RWPE2 (cell line): ENCODE measurements at regions not wholly inside any gene's neighbourhood (a gene's known extent, or its start where the extent isn't known, plus 50 kb on each side); places are given as distances from the start of the nearest gene placed in this dataset.

Experiments used
- ATAC-seq: fragments of 200-7000 bp; cut with Tn5 transposase; 3 replicates; pipeline ENCODE4 v1.9.1; 2021; ENCODE audit warnings: low read depth
- DNase-seq: peaks from one replicate; pipeline ENCODE4 v3.0.0-alpha.2; 2020; ENCODE audit warnings: low spot score
- H3K27ac ChIP-seq: fragments of 450-650 bp; 2 replicates; pipeline ENCODE4 v1.5.1; 2017; ENCODE audit warnings: mild to moderate bottlenecking; ENCODE audit not compliant: poor library complexity, severe bottlenecking
- H3K27me3 ChIP-seq: fragments of 250-450 bp; sonication (Bioruptor Pico); 2 replicates; pipeline ENCODE4 v1.5.1; 2021; ENCODE audit warnings: mild to moderate bottlenecking, moderate library complexity; ENCODE audit not compliant: insufficient read depth, poor library complexity, severe bottlenecking
- H3K36me3 ChIP-seq: fragments of 250-450 bp; sonication (Bioruptor Pico); 2 replicates; pipeline ENCODE4 v1.5.1; 2020; ENCODE audit warnings: low read depth, mild to moderate bottlenecking, moderate library complexity
- H3K4me1 ChIP-seq: fragments of 250-450 bp; sonication (Bioruptor Pico); 2 replicates; pipeline ENCODE4 v1.5.1; 2021; ENCODE audit warnings: mild to moderate bottlenecking, moderate library complexity; ENCODE audit not compliant: insufficient read depth, poor library complexity, severe bottlenecking
- H3K4me3 ChIP-seq: fragments of 250-450 bp; sonication (Bioruptor Pico); 2 replicates; pipeline ENCODE4 v1.5.1; 2021; ENCODE audit warnings: mild to moderate bottlenecking, moderate library complexity; ENCODE audit not compliant: severe bottlenecking
- H3K9me3 ChIP-seq: fragments of 250-450 bp; sonication (Bioruptor Pico); 2 replicates; pipeline ENCODE4 v1.5.1; 2021; ENCODE audit warnings: mild to moderate bottlenecking, moderate library complexity; ENCODE audit not compliant: severe bottlenecking
- CTCF ChIP-seq: fragments of 450-650 bp; IDR thresholded peaks from one replicate; pipeline ENCODE4 v1.5.1; 2017; ENCODE audit warnings: mild to moderate bottlenecking, moderate library complexity; ENCODE audit not compliant: poor library complexity, severe bottlenecking

GRCh38 chr2:59893612-59894011 is 659.8 kb downstream of the BCL11A start:
- Histone ChIP-seq H3K4me3 (no peak overlapping the region), H3K36me3 (no peaks in the 10 kb centered on the region), H3K9me3 (no peaks in the 10 kb centered on the region), H3K27ac (no peak overlapping the region), H3K4me1 (no peaks in the 10 kb centered on the region), H3K27me3 (no peaks in the 10 kb centered on the region)
- no peak for ATAC-seq
- TF ChIP-seq CTCF = no peak
- no peak for DNase-seq

GRCh38 chr2:59892398-59892797 is 661.1 kb downstream of the BCL11A start:
- no peak overlapping the region for H3K27ac ChIP-seq
- no peak overlapping the region for H3K4me3 ChIP-seq
- no peak for DNase-seq
- TF ChIP-seq CTCF = no peak
- H3K9me3 ChIP-seq = no peaks in the 10 kb centered on the region
- H3K27me3 ChIP-seq = no peaks in the 10 kb centered on the region
- no peaks in the 10 kb centered on the region for H3K4me1 ChIP-seq
- no peak for ATAC-seq
- no peaks in the 10 kb centered on the region for H3K36me3 ChIP-seq

- no peak for TF ChIP-seq CTCF
- no peaks in the 10 kb centered on the region for H3K4me1 ChIP-seq
- no peaks in the 10 kb centered on the region for H3K27me3 ChIP-seq
- H3K4me3 ChIP-seq = no peak overlapping the region
- no peak overlapping the region for H3K27ac ChIP-seq
- no peaks in the 10 kb centered on the region for H3K9me3 ChIP-seq
- no peak for ATAC-seq
- DNase-seq = no peak
- H3K36me3 ChIP-seq = no peaks in the 10 kb centered on the region
These were observed 664.1 kb downstream of the BCL11A start for GRCh38 chr2:59889305-59889704.

- no peaks in the 10 kb centered on the region for H3K27me3 ChIP-seq
- no peak for TF ChIP-seq CTCF
- H3K9me3 ChIP-seq = no peaks in the 10 kb centered on the region
- no peak overlapping the region for H3K4me3 ChIP-seq
- ATAC-seq (no peak), DNase-seq (no peak)
- no peak overlapping the region for H3K27ac ChIP-seq
- no peaks in the 10 kb centered on the region for H3K4me1 ChIP-seq
- H3K36me3 ChIP-seq = no peaks in the 10 kb centered on the region
These were observed 664.7 kb downstream of the BCL11A start for GRCh38 chr2:59888706-59889105.

- no peak overlapping the region for H3K27ac ChIP-seq
- H3K27me3 ChIP-seq = no peaks in the 10 kb centered on the region
- no peaks in the 10 kb centered on the region for H3K4me1 ChIP-seq
- H3K4me3 ChIP-seq = no peak overlapping the region
- no peak for TF ChIP-seq CTCF
- DNase-seq (no peak), ATAC-seq (no peak)
- no peaks in the 10 kb centered on the region for H3K36me3 ChIP-seq
- H3K9me3 ChIP-seq = no peaks in the 10 kb centered on the region
These were observed 665.4 kb downstream of the BCL11A start for GRCh38 chr2:59888015-59888414.
